HCT116 (cell line): ENCODE measurements at regions not wholly inside any gene's neighbourhood (a gene's known extent, or its start where the extent isn't known, plus 50 kb on each side); places are given as distances from the start of the nearest gene placed in this dataset.

Experiments
- ATAC-seq: fragments of 200-7000 bp; cut with Tn5 transposase; 2 replicates; pipeline ENCODE4 v1.9.1; 2020; ENCODE audit warnings: mild to moderate bottlenecking, moderate library complexity
- BruUV-seq: library from RNA; stranded (reverse); fragments of 400-500 nt; replicated peaks from 2 replicates; lab custom pipeline; 2021; lab: Mats Ljungman, UMichigan
- CTCF ChIA-PET: fragments of 300-600 bp; sonication (Branson Sonifier 250); formaldehyde crosslinking; loops from one replicate; lab custom pipeline; 2021; ENCODE audit warnings: antibody characterized with exemption; lab: Charles Lee
- POLR2A ChIA-PET: fragments of 300-600, 350-600 bp; sonication (Branson Sonifier 250); formaldehyde crosslinking; loops from one replicate; lab custom pipeline; 2021; ENCODE audit warnings: antibody characterized with exemption; lab: Charles Lee
- RAD21 ChIA-PET, 2 experiments: fragments of 300-600 bp; sonication (Branson Sonifier 250); formaldehyde crosslinking; loops; one replicate each; lab custom pipeline; 2023; ENCODE audit warnings: low total read pairs in 2 of 2; ENCODE audit not compliant: uncharacterized antibody in 2 of 2, unreplicated experiment in 2 of 2, low non-redundant PET in 1 of 2; lab: Charles Lee
- DNase-seq: peaks from one replicate; pipeline ENCODE4 v3.0.0-alpha.2; 2010; ENCODE audit warnings: low read depth, low spot score
- H2AFZ ChIP-seq: fragments of 200-600 bp; shearing (Covaris generic), sonication (generic); 2 replicates; pipeline ENCODE4 v1.6.1; 2017; ENCODE audit warnings: low read depth, mixed run types, mixed read lengths, antibody characterized with exemption, low read length; ENCODE audit not compliant: poor library complexity, severe bottlenecking
- H3K27ac ChIP-seq: 2 replicates; pipeline ENCODE4 v1.5.1; 2012; ENCODE audit warnings: low read depth, low read length
- H3K27me3 ChIP-seq: fragments of 200-600 bp; sonication (generic); 2 replicates; pipeline ENCODE4 v1.6.1; 2016; ENCODE audit warnings: mixed run types, low read length, mixed read lengths; ENCODE audit not compliant: insufficient read depth
- H3K36me3 ChIP-seq, 2 experiments: fragments of 200-500 bp in 1 of 2; fragments of 200-600 bp in 1 of 2; sonication (Bioruptor generic) in 1 of 2; sonication (generic) in 1 of 2; 2 replicates each; pipeline versions ENCODE4 v1.5.1 to v1.6.1; 2014 to 2016; ENCODE audit warnings: low read length in 2 of 2, inconsistent platforms in 1 of 2, mixed read lengths in 1 of 2, mixed run types in 1 of 2; ENCODE audit not compliant: insufficient read depth in 2 of 2, control insufficient read depth in 1 of 2
- H3K4me1 ChIP-seq, 2 experiments: fragments of 200-600 bp in 1 of 2; sonication (generic) in 1 of 2; 2 replicates each; pipeline versions ENCODE4 v1.5.1 to v1.6.1; 2012 to 2017; ENCODE audit warnings: low read length in 2 of 2, inconsistent platforms in 1 of 2, mild to moderate bottlenecking in 1 of 2, mixed read lengths in 1 of 2, mixed run types in 1 of 2, moderate library complexity in 1 of 2; ENCODE audit not compliant: insufficient read depth in 2 of 2, control insufficient read depth in 1 of 2
- H3K4me2 ChIP-seq: fragments of 200-600 bp; sonication (generic); 2 replicates; pipeline ENCODE4 v1.6.1; 2017; ENCODE audit warnings: mixed run types, low read length, mixed read lengths
- H3K4me3 ChIP-seq, 2 experiments: fragments of 200-600 bp in 1 of 2; sonication (generic) in 1 of 2; replicated peaks in 1 of 2; 2 replicates each; pipeline ENCODE4 v1.5.1; 2011 to 2016; ENCODE audit warnings: low read length in 2 of 2, control low read depth in 1 of 2, low read depth in 1 of 2, mild to moderate bottlenecking in 1 of 2, mixed read lengths in 1 of 2, mixed run types in 1 of 2
- H3K79me2 ChIP-seq: fragments of 200-600 bp; sonication (generic); 2 replicates; pipeline ENCODE4 v1.6.1; 2017; ENCODE audit warnings: mild to moderate bottlenecking, mixed run types, low read length, moderate library complexity, mixed read lengths; ENCODE audit not compliant: insufficient read depth
- H3K9ac ChIP-seq: fragments of 200-600 bp; sonication (generic); 2 replicates; pipeline ENCODE4 v1.6.1; 2016; ENCODE audit warnings: low read length, mixed read lengths
- H3K9me2 ChIP-seq: fragments of 200-600 bp; sonication (generic), shearing (Covaris generic); 2 replicates; pipeline ENCODE4 v1.6.1; 2017; ENCODE audit warnings: mixed run types, mild to moderate bottlenecking, moderate library complexity; ENCODE audit not compliant: insufficient read depth
- H3K9me3 ChIP-seq, 2 experiments: fragments of 200-500 bp in 1 of 2; fragments of 200-600 bp in 1 of 2; sonication (Bioruptor generic) in 1 of 2; sonication (generic) in 1 of 2; 2 replicates each; pipeline ENCODE4 v1.6.1; 2014 to 2017; ENCODE audit warnings: low read length in 2 of 2, mixed read lengths in 2 of 2, inconsistent platforms in 1 of 2, low read depth in 1 of 2, mild to moderate bottlenecking in 1 of 2, mixed run types in 1 of 2, moderate library complexity in 1 of 2; ENCODE audit not compliant: control insufficient read depth in 1 of 2, insufficient read depth in 1 of 2
- H4K20me1 ChIP-seq: fragments of 200-600 bp; sonication (generic), shearing (Covaris generic); 2 replicates; pipeline ENCODE4 v1.6.1; 2017; ENCODE audit warnings: mixed run types, mild to moderate bottlenecking, moderate library complexity; ENCODE audit not compliant: insufficient read depth
- ATF3 ChIP-seq: IDR thresholded peaks from 2 replicates; pipeline ENCODE4 v1.6.1; 2012
- CBX3 ChIP-seq: IDR thresholded peaks from 2 replicates; pipeline ENCODE4 v1.6.1; 2012; ENCODE audit warnings: low read depth
- CEBPB ChIP-seq: IDR thresholded peaks from 2 replicates; pipeline ENCODE4 v1.6.1; 2012; ENCODE audit warnings: low read depth
- CTCF ChIP-seq, 3 experiments: fragments of 200-600 bp in 1 of 3; sonication (generic) in 1 of 3; IDR thresholded peaks in 2 of 3; conservative IDR thresholded peaks in 1 of 3; 2 replicates each; pipeline ENCODE4 v1.5.1; 2012 to 2017; ENCODE audit warnings: low read depth in 2 of 3, low read length in 2 of 3, antibody characterized with exemption in 1 of 3, borderline replicate concordance in 1 of 3, control low read depth in 1 of 3, mild to moderate bottlenecking in 1 of 3, mixed read lengths in 1 of 3, mixed run types in 1 of 3, moderate library complexity in 1 of 3; ENCODE audit not compliant: insufficient read depth in 1 of 3
- EGR1 ChIP-seq: IDR thresholded peaks from 2 replicates; pipeline ENCODE4 v1.6.1; 2012; ENCODE audit warnings: low read depth
- ELF1 ChIP-seq: IDR thresholded peaks from 2 replicates; pipeline ENCODE4 v1.6.1; 2012; ENCODE audit warnings: low read depth, borderline replicate concordance
- EZH2 ChIP-seq: fragments of 200-600 bp; sonication (generic); IDR thresholded peaks from 2 replicates; pipeline ENCODE4 v1.6.1; 2017; ENCODE audit warnings: antibody characterized with exemption, mixed run types
- EZH2phosphoT487 ChIP-seq: fragments of 200-600 bp; IDR thresholded peaks from 2 replicates; pipeline ENCODE4 v1.6.1; 2018; ENCODE audit warnings: antibody characterized with exemption, borderline replicate concordance
- FOSL1 ChIP-seq: IDR thresholded peaks from 2 replicates; pipeline ENCODE4 v1.6.1; 2012; ENCODE audit warnings: low read depth
- JUND ChIP-seq: IDR thresholded peaks from 2 replicates; pipeline ENCODE4 v1.6.1; 2012
- POLR2AphosphoS5 ChIP-seq: IDR thresholded peaks from 2 replicates; pipeline ENCODE4 v1.6.1; 2011; ENCODE audit warnings: mild to moderate bottlenecking, low read depth, low read length, moderate library complexity
- REST ChIP-seq: IDR thresholded peaks from 2 replicates; pipeline ENCODE4 v1.6.1; 2012; ENCODE audit warnings: low read depth
- SIN3A ChIP-seq: IDR thresholded peaks from 2 replicates; pipeline ENCODE4 v1.6.1; 2012; ENCODE audit warnings: low read depth
- SP1 ChIP-seq: IDR thresholded peaks from 2 replicates; pipeline ENCODE4 v1.6.1; 2012; ENCODE audit warnings: low read depth
- SRF ChIP-seq: IDR thresholded peaks from 2 replicates; pipeline ENCODE4 v1.6.1; 2012; ENCODE audit warnings: low read depth
- TCF7L2 ChIP-seq: IDR thresholded peaks from 2 replicates; pipeline ENCODE4 v1.7.0; 2011; ENCODE audit warnings: borderline replicate concordance, inconsistent platforms; ENCODE audit not compliant: insufficient read depth, insufficient read length; ENCODE audit errors: extremely low read depth
- YY1 ChIP-seq: IDR thresholded peaks from 2 replicates; pipeline ENCODE4 v1.6.1; 2011; ENCODE audit warnings: low read length, low read depth, moderate library complexity, mild to moderate bottlenecking; ENCODE audit not compliant: insufficient replicate concordance; ENCODE audit errors: extremely low read depth
- ZBTB33 ChIP-seq: IDR thresholded peaks from 2 replicates; pipeline ENCODE4 v1.6.1; 2011; ENCODE audit warnings: mild to moderate bottlenecking, low read length, moderate library complexity; ENCODE audit not compliant: insufficient replicate concordance; ENCODE audit errors: extremely low read depth
- ZFX ChIP-seq: fragments of 450-650 bp; IDR thresholded peaks from 2 replicates; pipeline ENCODE4 v1.6.1; 2017
- ZNF274 ChIP-seq: fragments of 200-500 bp; sonication (Bioruptor generic); IDR thresholded peaks from 2 replicates; pipeline ENCODE4 v1.6.1; 2014; ENCODE audit warnings: mild to moderate bottlenecking, low read depth, low read length, inconsistent platforms
- intact Hi-C: fragments of 100-400 bp; cut with micrococcal nuclease; formaldehyde crosslinking; loops from 2 replicates; pipeline ENCODE4 v1.10.0; 2022

- no peaks in the 10 kb centered on the region for H3K79me2 ChIP-seq
- H3K27me3 ChIP-seq = no peaks in the 10 kb centered on the region
- H3K9me3 ChIP-seq = peaks cover 9 to 12% of the 10 kb centered on the region in 2 experiments; a peak in 2 of 4 replicates
- no TSS peak for BruUV-seq
- no peak for ATAC-seq
- no peaks in the 10 kb centered on the region for H4K20me1 ChIP-seq
- H3K9ac ChIP-seq = no peak overlapping the region
- ChIA-PET POLR2A (no interaction called here), CTCF (no interaction called here)
- intact Hi-C loops = no loop called here
- no peaks in the 10 kb centered on the region for H3K9me2 ChIP-seq
- no peaks in the 10 kb centered on the region for H3K36me3 ChIP-seq
- H3K27ac ChIP-seq = no peak overlapping the region
- TF ChIP-seq EGR1 (no peak), ELF1 (no peak), CEBPB (no peak), JUND (no peak), ZBTB33 (no peak), EZH2 (no peak), FOSL1 (no peak), CTCF (IDR thresholded peaks at IDR 0.05 in 2 of 3, conservative IDR thresholded peaks at IDR 0.05 in 1 of 3; ENCODE audit: borderline replicate concordance in 1 of 3, insufficient read depth in 1 of 3, low read depth in 2 of 3, low read length in 2 of 3) (no peak), ZFX (no peak), SIN3A (no peak), CBX3 (no peak), EZH2phosphoT487 (no peak), POLR2AphosphoS5 (no peak), ZNF274 (no peak), YY1 (no peak), SRF (no peak), ATF3 (no peak), TCF7L2 (no peak), REST (no peak), SP1 (no peak)
- TF ChIP-seq, all 23 proteins: peak for 0
- Histone ChIP-seq H3K4me3 (no peak overlapping the region), H3K4me2 (no peak overlapping the region), H3K4me1 (no peaks in the 10 kb centered on the region), H2AFZ (no peak overlapping the region)
- RAD21 ChIA-PET = no interaction called here
- no peak for DNase-seq
Measured at GRCh38 chr21:24995216-24995615, 612.1 kb downstream of the MRPL39 start.
